ENCODE measurements at regions not wholly inside any gene's neighbourhood (a gene's known extent, or its start where the extent isn't known, plus 50 kb on each side); places are given as distances from the start of the nearest gene placed in this dataset.

DNA sequence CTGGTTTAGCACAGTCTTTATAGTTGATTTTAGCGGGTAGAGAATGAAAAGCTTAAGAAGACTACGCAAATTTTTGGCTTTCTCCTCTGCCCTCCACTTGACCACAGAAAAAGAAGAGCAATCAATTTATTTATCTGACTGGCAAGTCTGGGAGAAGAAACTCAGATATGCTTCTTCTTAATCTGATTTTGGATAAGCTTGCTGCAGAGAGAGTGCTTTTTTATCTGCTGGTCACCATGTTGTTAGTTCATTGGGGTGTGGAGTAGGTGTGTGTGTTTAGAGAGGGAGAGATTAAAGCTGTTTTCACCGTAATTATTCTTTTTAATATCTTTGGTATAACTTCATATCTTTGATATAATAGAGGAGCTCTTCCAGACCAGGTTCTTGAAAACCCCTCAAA lies 471.4 kb upstream of the SLC10A2 start:
- TF ChIP-seq, protein P1, sequence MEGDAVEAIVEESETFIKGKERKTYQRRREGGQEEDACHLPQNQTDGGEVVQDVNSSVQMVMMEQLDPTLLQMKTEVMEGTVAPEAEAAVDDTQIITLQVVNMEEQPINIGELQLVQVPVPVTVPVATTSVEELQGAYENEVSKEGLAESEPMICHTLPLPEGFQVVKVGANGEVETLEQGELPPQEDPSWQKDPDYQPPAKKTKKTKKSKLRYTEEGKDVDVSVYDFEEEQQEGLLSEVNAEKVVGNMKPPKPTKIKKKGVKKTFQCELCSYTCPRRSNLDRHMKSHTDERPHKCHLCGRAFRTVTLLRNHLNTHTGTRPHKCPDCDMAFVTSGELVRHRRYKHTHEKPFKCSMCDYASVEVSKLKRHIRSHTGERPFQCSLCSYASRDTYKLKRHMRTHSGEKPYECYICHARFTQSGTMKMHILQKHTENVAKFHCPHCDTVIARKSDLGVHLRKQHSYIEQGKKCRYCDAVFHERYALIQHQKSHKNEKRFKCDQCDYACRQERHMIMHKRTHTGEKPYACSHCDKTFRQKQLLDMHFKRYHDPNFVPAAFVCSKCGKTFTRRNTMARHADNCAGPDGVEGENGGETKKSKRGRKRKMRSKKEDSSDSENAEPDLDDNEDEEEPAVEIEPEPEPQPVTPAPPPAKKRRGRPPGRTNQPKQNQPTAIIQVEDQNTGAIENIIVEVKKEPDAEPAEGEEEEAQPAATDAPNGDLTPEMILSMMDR (IDR thresholded peaks at IDR 0.05) = no peak
- TF ChIP-seq POLR2A (IDR thresholded peaks at IDR 0.05) = no peak

All from thyroid gland (tissue), 4 donors.